OCI-LY1 (cell line): ENCODE measurements at regions not wholly inside any gene's neighbourhood (a gene's known extent, or its start where the extent isn't known, plus 50 kb on each side); places are given as distances from the start of the nearest gene placed in this dataset.

Experiments
- EZH2 ChIP-seq: fragments of 200-600 bp; sonication (generic), shearing (Covaris generic); IDR thresholded peaks from 2 replicates; pipeline ENCODE4 v1.8.0; 2017; ENCODE audit warnings: borderline replicate concordance, mixed run types, mild to moderate bottlenecking, antibody characterized with exemption, low read length, moderate library complexity, mixed read lengths
- TF ChIP-seq, protein P1 (sequence below): fragments of 200-600 bp; sonication (generic), shearing (Covaris generic); IDR thresholded peaks from 2 replicates; pipeline ENCODE4 v1.5.1; 2017; ENCODE audit warnings: mild to moderate bottlenecking, antibody characterized with exemption, low read length, moderate library complexity, mixed read lengths

DNA sequence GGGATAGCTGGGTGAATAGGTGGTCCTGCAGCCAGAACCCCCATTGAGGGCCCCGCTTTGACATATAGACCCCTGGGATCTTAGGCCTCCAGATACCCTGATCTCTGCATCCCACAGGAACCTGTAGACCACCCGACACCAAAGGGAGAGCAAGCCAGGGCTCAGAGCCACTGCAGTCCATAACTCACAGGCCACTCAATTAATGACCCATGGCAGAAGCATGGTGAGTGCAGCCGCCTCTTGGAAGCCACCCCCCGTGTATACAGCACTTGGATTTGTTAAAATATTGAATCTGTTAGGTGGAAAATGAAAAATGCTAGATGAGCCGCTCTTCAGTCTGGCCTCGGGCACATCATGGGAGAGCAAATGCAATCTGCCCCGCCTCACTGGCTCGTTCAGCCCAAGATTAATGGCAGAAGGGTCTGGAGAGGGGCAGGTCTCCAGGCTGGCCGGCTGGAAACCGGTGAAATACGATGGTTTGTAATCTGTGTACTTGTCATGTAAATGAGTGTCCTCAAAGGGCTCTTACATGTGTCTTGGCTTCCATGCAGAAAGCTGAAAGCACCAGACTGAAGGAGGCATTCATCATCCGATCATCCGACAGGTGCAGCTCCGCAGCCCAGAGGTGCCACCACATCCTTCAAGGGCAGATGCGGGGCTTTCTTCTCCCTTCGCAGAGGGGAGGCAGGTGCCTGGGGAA lies 111.3 kb downstream of the OLFM1 start:
- TF ChIP-seq, protein P1, sequence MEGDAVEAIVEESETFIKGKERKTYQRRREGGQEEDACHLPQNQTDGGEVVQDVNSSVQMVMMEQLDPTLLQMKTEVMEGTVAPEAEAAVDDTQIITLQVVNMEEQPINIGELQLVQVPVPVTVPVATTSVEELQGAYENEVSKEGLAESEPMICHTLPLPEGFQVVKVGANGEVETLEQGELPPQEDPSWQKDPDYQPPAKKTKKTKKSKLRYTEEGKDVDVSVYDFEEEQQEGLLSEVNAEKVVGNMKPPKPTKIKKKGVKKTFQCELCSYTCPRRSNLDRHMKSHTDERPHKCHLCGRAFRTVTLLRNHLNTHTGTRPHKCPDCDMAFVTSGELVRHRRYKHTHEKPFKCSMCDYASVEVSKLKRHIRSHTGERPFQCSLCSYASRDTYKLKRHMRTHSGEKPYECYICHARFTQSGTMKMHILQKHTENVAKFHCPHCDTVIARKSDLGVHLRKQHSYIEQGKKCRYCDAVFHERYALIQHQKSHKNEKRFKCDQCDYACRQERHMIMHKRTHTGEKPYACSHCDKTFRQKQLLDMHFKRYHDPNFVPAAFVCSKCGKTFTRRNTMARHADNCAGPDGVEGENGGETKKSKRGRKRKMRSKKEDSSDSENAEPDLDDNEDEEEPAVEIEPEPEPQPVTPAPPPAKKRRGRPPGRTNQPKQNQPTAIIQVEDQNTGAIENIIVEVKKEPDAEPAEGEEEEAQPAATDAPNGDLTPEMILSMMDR = no peak
- no peak for TF ChIP-seq EZH2
